Mesothelial cell of epicardium (in vitro differentiated cells): ENCODE measurements at regions not wholly inside any gene's neighbourhood (a gene's known extent, or its start where the extent isn't known, plus 50 kb on each side); places are given as distances from the start of the nearest gene placed in this dataset.

Experiments used
- DNase-seq, 2 experiments: peaks; one replicate each; pipeline ENCODE4 v3.0.0; 2021; ENCODE audit warnings: low spot score in 2 of 2; ENCODE audit not compliant: unreplicated experiment in 2 of 2
- H3K27ac Mint-ChIP-seq: 2 replicates; pipeline ENCODE4 v1.8.0; 2021; ENCODE audit warnings: mixed read lengths
- H3K27me3 Mint-ChIP-seq: 2 replicates; pipeline ENCODE4 v1.8.0; 2021; ENCODE audit warnings: low read depth, mixed read lengths
- H3K36me3 Mint-ChIP-seq: 2 replicates; pipeline ENCODE4 v1.8.0; 2021; ENCODE audit warnings: mixed read lengths
- H3K4me1 Mint-ChIP-seq: 2 replicates; pipeline ENCODE4 v1.8.0; 2021; ENCODE audit warnings: mixed read lengths
- H3K4me3 Mint-ChIP-seq: 2 replicates; pipeline ENCODE4 v1.8.0; 2021; ENCODE audit warnings: mild to moderate bottlenecking, moderate library complexity, mixed read lengths
- H3K9me3 Mint-ChIP-seq: 2 replicates; pipeline ENCODE4 v1.8.0; 2021; ENCODE audit warnings: mixed read lengths
- CTCF ChIP-seq: fragments of 200-600 bp; sonication (generic); IDR thresholded peaks from one replicate; pipeline ENCODE4 v1.5.0; 2021; ENCODE audit warnings: antibody characterized with exemption; ENCODE audit not compliant: unreplicated experiment

GRCh38 chrX:109843963-109844751, 111.1 kb upstream of the ACSL4 start:
- Mint-ChIP-seq H3K27ac (no peak overlapping the region), H3K27me3 (no peaks in the 10 kb centered on the region), H3K36me3 (no peaks in the 10 kb centered on the region), H3K9me3 (no peaks in the 10 kb centered on the region), H3K4me1 (peaks cover 19% of the 10 kb centered on the region), H3K4me3 (no peak overlapping the region)
- DNase-seq: no peak
- TF ChIP-seq CTCF: no peak

GRCh38 chrX:109844986-109845385, 111.9 kb upstream of the ACSL4 start:
- no peaks in the 10 kb centered on the region for H3K9me3 Mint-ChIP-seq
- no peak overlapping the region for H3K27ac Mint-ChIP-seq
- no peak for TF ChIP-seq CTCF
- H3K4me3 Mint-ChIP-seq: no peak overlapping the region
- peaks cover 19% of the 10 kb centered on the region for H3K4me1 Mint-ChIP-seq
- H3K36me3 Mint-ChIP-seq: no peaks in the 10 kb centered on the region
- no peak for DNase-seq
- no peaks in the 10 kb centered on the region for H3K27me3 Mint-ChIP-seq

GRCh38 chrX:109845996-109846395, 112.9 kb upstream of the ACSL4 start:
- no peaks in the 10 kb centered on the region for H3K36me3 Mint-ChIP-seq
- TF ChIP-seq CTCF: no peak
- no peak overlapping the region for H3K27ac Mint-ChIP-seq
- peaks cover 23% of the 10 kb centered on the region for H3K4me1 Mint-ChIP-seq
- H3K4me3 Mint-ChIP-seq: no peak overlapping the region
- H3K9me3 Mint-ChIP-seq: no peaks in the 10 kb centered on the region
- no peaks in the 10 kb centered on the region for H3K27me3 Mint-ChIP-seq
- DNase-seq: no peak

- Mint-ChIP-seq H3K27me3 (no peaks in the 10 kb centered on the region), H3K9me3 (no peaks in the 10 kb centered on the region), H3K27ac (no peak overlapping the region), H3K36me3 (no peaks in the 10 kb centered on the region), H3K4me1 (peaks cover 23% of the 10 kb centered on the region), H3K4me3 (no peak overlapping the region)
- TF ChIP-seq CTCF: no peak
- no peak for DNase-seq
Observed at GRCh38 chrX:109847257-109848187, 114.5 kb upstream of the ACSL4 start.

- H3K9me3 Mint-ChIP-seq: peaks cover under 1% of the 10 kb centered on the region
- H3K4me3 Mint-ChIP-seq: no peak overlapping the region
- H3K36me3 Mint-ChIP-seq: no peaks in the 10 kb centered on the region
- H3K4me1 Mint-ChIP-seq: peaks cover 23% of the 10 kb centered on the region
- no peak for DNase-seq
- TF ChIP-seq CTCF: no peak
- H3K27me3 Mint-ChIP-seq: no peaks in the 10 kb centered on the region
- peak overlapping the region; percentile 5 for H3K27ac Mint-ChIP-seq
Observed at GRCh38 chrX:109848461-109849050, 115.5 kb upstream of the ACSL4 start.
